Mesenchymal stem cell (in vitro differentiated cells and primary cell): ENCODE measurements at regions not wholly inside any gene's neighbourhood (a gene's known extent, or its start where the extent isn't known, plus 50 kb on each side); places are given as distances from the start of the nearest gene placed in this dataset.

Experiments used
- DNase-seq: peaks from one replicate; pipeline ENCODE4 v3.0.0-alpha.2; 2013
- H2AFZ ChIP-seq: one replicate; pipeline ENCODE4 v1.6.1; 2013; ENCODE audit warnings: low read depth, mild to moderate bottlenecking, control low read depth, inconsistent platforms, low read length, moderate library complexity
- H2AK5ac ChIP-seq: 2 replicates; pipeline ENCODE4 v1.6.1; 2013; ENCODE audit warnings: low read length, moderate library complexity, mild to moderate bottlenecking, inconsistent platforms; ENCODE audit not compliant: severe bottlenecking
- H2BK120ac ChIP-seq: one replicate; pipeline ENCODE4 v1.6.1; 2013; ENCODE audit warnings: low read depth, mild to moderate bottlenecking, inconsistent platforms, low read length, moderate library complexity
- H2BK12ac ChIP-seq, 2 experiments: one replicate each; pipeline ENCODE4 v1.6.1; 2013; ENCODE audit warnings: inconsistent platforms in 2 of 2, low read length in 2 of 2, mild to moderate bottlenecking in 2 of 2, moderate library complexity in 2 of 2, control low read depth in 1 of 2
- H2BK15ac ChIP-seq: one replicate; pipeline ENCODE4 v1.6.1; 2013; ENCODE audit warnings: mild to moderate bottlenecking, low read depth, inconsistent platforms; ENCODE audit not compliant: poor library complexity, severe bottlenecking
- H2BK5ac ChIP-seq: 2 replicates; pipeline ENCODE4 v1.6.1; 2013; ENCODE audit warnings: low read depth, mild to moderate bottlenecking, low read length, control low read depth, inconsistent platforms; ENCODE audit not compliant: poor library complexity, severe bottlenecking
- H3K14ac ChIP-seq, 2 experiments: one replicate each; pipeline ENCODE4 v1.6.1; 2013; ENCODE audit warnings: inconsistent platforms in 2 of 2, low read length in 2 of 2, control low read depth in 1 of 2, mild to moderate bottlenecking in 1 of 2, moderate library complexity in 1 of 2
- H3K18ac ChIP-seq, 2 experiments: one replicate each; pipeline ENCODE4 v1.6.1; 2013; ENCODE audit warnings: inconsistent platforms in 2 of 2, low read length in 2 of 2, control low read depth in 1 of 2, low read depth in 1 of 2, mild to moderate bottlenecking in 1 of 2
- H3K23ac ChIP-seq, 2 experiments: one replicate each; pipeline ENCODE4 v1.6.1; 2013; ENCODE audit warnings: inconsistent platforms in 2 of 2, low read length in 2 of 2, mild to moderate bottlenecking in 2 of 2, moderate library complexity in 2 of 2, control low read depth in 1 of 2
- H3K27ac ChIP-seq: 2 replicates; pipeline ENCODE4 v1.5.1; 2013; ENCODE audit warnings: mild to moderate bottlenecking, moderate library complexity, low read length, control low read depth, inconsistent platforms; ENCODE audit not compliant: poor library complexity, severe bottlenecking
- H3K27me3 ChIP-seq, 2 experiments: 2 replicates each; pipeline versions ENCODE4 v1.6.1 to v1.7.0; 2013; ENCODE audit warnings: low read length in 2 of 2, mild to moderate bottlenecking in 2 of 2, moderate library complexity in 2 of 2, control low read depth in 1 of 2, inconsistent platforms in 1 of 2; ENCODE audit not compliant: control insufficient read depth in 1 of 2, insufficient read depth in 1 of 2
- H3K36me3 ChIP-seq, 2 experiments: 2 replicates each; pipeline versions ENCODE4 v1.6.1 to v1.7.0; 2013; ENCODE audit warnings: low read length in 2 of 2, control low read depth in 1 of 2, inconsistent platforms in 1 of 2, low read depth in 1 of 2, mild to moderate bottlenecking in 1 of 2; ENCODE audit not compliant: insufficient read depth in 2 of 2, control insufficient read depth in 1 of 2
- H3K4ac ChIP-seq, 2 experiments: one replicate each; pipeline ENCODE4 v1.6.1; 2013; ENCODE audit warnings: inconsistent platforms in 2 of 2, low read length in 2 of 2, mild to moderate bottlenecking in 2 of 2, moderate library complexity in 2 of 2, control low read depth in 1 of 2, low read depth in 1 of 2
- H3K4me1 ChIP-seq: 2 replicates; pipeline ENCODE4 v1.6.1; 2013; ENCODE audit warnings: low read depth, low read length, control low read depth; ENCODE audit not compliant: control insufficient read depth, insufficient read depth
- H3K4me2 ChIP-seq: 2 replicates; pipeline ENCODE4 v1.6.1; 2013; ENCODE audit warnings: low read length, mild to moderate bottlenecking, inconsistent platforms; ENCODE audit not compliant: poor library complexity, severe bottlenecking
- H3K4me3 ChIP-seq, 2 experiments: 2 replicates each; pipeline versions ENCODE4 v1.5.1 to v1.7.0; 2013; ENCODE audit warnings: low read length in 2 of 2, mild to moderate bottlenecking in 2 of 2, control low read depth in 1 of 2, low read depth in 1 of 2; ENCODE audit not compliant: insufficient read depth in 1 of 2
- H3K79me1 ChIP-seq: replicated peaks from 2 replicates; pipeline ENCODE4 v1.6.1; 2013; ENCODE audit warnings: mild to moderate bottlenecking, control low read depth, low read length, inconsistent platforms; ENCODE audit not compliant: poor library complexity, severe bottlenecking
- H3K9ac ChIP-seq: 2 replicates; pipeline ENCODE4 v1.7.0; 2013; ENCODE audit warnings: mild to moderate bottlenecking, low read length, moderate library complexity
- H3K9me3 ChIP-seq: 2 replicates; pipeline ENCODE4 v1.7.0; 2013; ENCODE audit warnings: mild to moderate bottlenecking, low read length; ENCODE audit not compliant: control insufficient read depth
- H4K8ac ChIP-seq: one replicate; pipeline ENCODE4 v1.6.1; 2013; ENCODE audit warnings: inconsistent platforms, mild to moderate bottlenecking, low read length, moderate library complexity
- H4K91ac ChIP-seq: one replicate; pipeline ENCODE4 v1.6.1; 2013; ENCODE audit warnings: mild to moderate bottlenecking, low read length, inconsistent platforms
- WGBS: methylation state at CpG from one replicate; pipeline ENCODE4 v1.1.7; 2013; ENCODE audit warnings: mixed read lengths; 5-methylcytosine and 5-hydroxymethylcytosine counted together

- no peak overlapping the region for H3K27ac ChIP-seq
- H3K27me3 ChIP-seq: no peaks in the 10 kb centered on the region
- no peak overlapping the region for H3K4ac ChIP-seq
- no peak overlapping the region for H3K23ac ChIP-seq
- H3K4me2 ChIP-seq: no peak overlapping the region
- H2AK5ac ChIP-seq: no peak overlapping the region
- H3K14ac ChIP-seq: no peak overlapping the region
- no peak overlapping the region for H4K8ac ChIP-seq
- WGBS: 47% methylated on average over 7 of the region's 7 CpGs
- no peak overlapping the region for H3K9ac ChIP-seq
- no peak overlapping the region for H2BK15ac ChIP-seq
- H2BK5ac ChIP-seq: no peak overlapping the region
- no peaks in the 10 kb centered on the region for H3K4me1 ChIP-seq
- H3K9me3 ChIP-seq: peaks cover under 1% of the 10 kb centered on the region
- no peaks in the 10 kb centered on the region for H3K36me3 ChIP-seq
- H4K91ac ChIP-seq: no peak overlapping the region
- no peak overlapping the region for H2BK12ac ChIP-seq
- H3K79me1 ChIP-seq: no peaks in the 10 kb centered on the region
- no peak for DNase-seq
- H2BK120ac ChIP-seq: no peak overlapping the region
- no peak overlapping the region for H3K4me3 ChIP-seq
- H2AFZ ChIP-seq: no peak overlapping the region
- no peak overlapping the region for H3K18ac ChIP-seq
Measured at GRCh38 chr14:97350894-97351731, 553.9 kb downstream of the VRK1 start.

GRCh38 chr14:97353102-97353501, 555.9 kb downstream of the VRK1 start:
- no peak overlapping the region for H2BK5ac ChIP-seq
- no peak overlapping the region for H3K4me2 ChIP-seq
- no peak overlapping the region for H3K14ac ChIP-seq
- no peaks in the 10 kb centered on the region for H3K9me3 ChIP-seq
- H2AFZ ChIP-seq: no peak overlapping the region
- no peaks in the 10 kb centered on the region for H3K4me1 ChIP-seq
- H3K18ac ChIP-seq: no peak overlapping the region
- no peaks in the 10 kb centered on the region for H3K36me3 ChIP-seq
- 81% methylated on average over 5 of the region's 5 CpGs for WGBS
- no peak overlapping the region for H3K23ac ChIP-seq
- no peak overlapping the region for H2BK12ac ChIP-seq
- no peak overlapping the region for H2AK5ac ChIP-seq
- H3K9ac ChIP-seq: no peak overlapping the region
- no peak overlapping the region for H4K8ac ChIP-seq
- no peak overlapping the region for H2BK15ac ChIP-seq
- no peak overlapping the region for H3K4me3 ChIP-seq
- DNase-seq: no peak
- H4K91ac ChIP-seq: no peak overlapping the region
- H2BK120ac ChIP-seq: no peak overlapping the region
- H3K27me3 ChIP-seq: no peaks in the 10 kb centered on the region
- no peak overlapping the region for H3K27ac ChIP-seq
- H3K79me1 ChIP-seq: no peaks in the 10 kb centered on the region
- no peak overlapping the region for H3K4ac ChIP-seq

GRCh38 chr14:97354119-97354722, 557.0 kb downstream of the VRK1 start:
- H4K91ac ChIP-seq: no peak overlapping the region
- no peaks in the 10 kb centered on the region for H3K27me3 ChIP-seq
- H3K79me1 ChIP-seq: no peaks in the 10 kb centered on the region
- H2BK120ac ChIP-seq: no peak overlapping the region
- H3K4me3 ChIP-seq: no peak overlapping the region
- no peak overlapping the region for H2AFZ ChIP-seq
- H4K8ac ChIP-seq: no peak overlapping the region
- no peaks in the 10 kb centered on the region for H3K4me1 ChIP-seq
- H3K36me3 ChIP-seq: no peaks in the 10 kb centered on the region
- H2BK5ac ChIP-seq: no peak overlapping the region
- no peak overlapping the region for H3K4me2 ChIP-seq
- no peak for DNase-seq
- no peak overlapping the region for H3K4ac ChIP-seq
- no peak overlapping the region for H3K9ac ChIP-seq
- 36% methylated on average over 3 of the region's 3 CpGs for WGBS
- H3K27ac ChIP-seq: no peak overlapping the region
- no peak overlapping the region for H2BK15ac ChIP-seq
- H3K14ac ChIP-seq: no peak overlapping the region
- no peak overlapping the region for H3K18ac ChIP-seq
- H3K23ac ChIP-seq: no peak overlapping the region
- no peak overlapping the region for H2AK5ac ChIP-seq
- H2BK12ac ChIP-seq: no peak overlapping the region
- no peaks in the 10 kb centered on the region for H3K9me3 ChIP-seq

DNA sequence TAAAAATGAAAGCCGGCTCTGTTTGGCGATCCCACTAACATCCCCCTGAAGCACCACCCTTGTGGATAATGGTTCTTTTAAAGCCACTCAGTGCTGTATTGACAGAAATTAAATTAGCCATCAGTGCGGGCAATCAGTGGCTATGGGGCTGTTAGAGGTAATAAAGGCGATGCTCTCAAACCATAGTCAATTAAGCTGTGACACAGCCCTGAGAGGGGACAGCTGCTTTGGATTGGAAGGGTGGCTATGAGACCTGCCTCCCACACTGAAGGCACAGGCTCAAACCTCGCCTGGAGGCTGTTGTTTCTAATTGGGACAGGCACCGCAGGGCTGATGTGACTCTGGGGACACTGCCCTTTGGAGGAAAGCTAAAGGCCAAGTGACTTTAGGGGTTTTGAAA, 562.2 kb downstream of the VRK1 start:
- Histone ChIP-seq H2AK5ac (no peak overlapping the region), H3K4ac (no peak overlapping the region), H3K9me3 (no peaks in the 10 kb centered on the region), H3K9ac (no peak overlapping the region), H3K4me2 (no peak overlapping the region), H2AFZ (no peak overlapping the region), H3K4me3 (no peak overlapping the region), H3K18ac (no peak overlapping the region), H3K23ac (no peak overlapping the region), H2BK120ac (no peak overlapping the region), H3K36me3 (no peaks in the 10 kb centered on the region), H3K14ac (no peak overlapping the region), H4K8ac (no peak overlapping the region), H3K4me1 (no peaks in the 10 kb centered on the region), H3K27me3 (no peaks in the 10 kb centered on the region), H2BK15ac (no peak overlapping the region), H3K27ac (no peak overlapping the region), H4K91ac (no peak overlapping the region), H3K79me1 (no peaks in the 10 kb centered on the region), H2BK12ac (no peak overlapping the region), H2BK5ac (no peak overlapping the region)
- DNase-seq: no peak
- 76% methylated on average over 6 of the region's 6 CpGs for WGBS
